GM12872 (cell line): ENCODE measurements at regions not wholly inside any gene's neighbourhood (a gene's known extent, or its start where the extent isn't known, plus 50 kb on each side); places are given as distances from the start of the nearest gene placed in this dataset.

Experiments
- CTCF ChIP-seq: IDR thresholded peaks from 3 replicates; pipeline ENCODE4 v1.5.1; 2011; ENCODE audit warnings: low read depth, mild to moderate bottlenecking, low read length, moderate library complexity; ENCODE audit not compliant: insufficient read depth

GRCh38 chr2:215793747-215794595, 219.4 kb downstream of the MREG start:
- TF ChIP-seq CTCF: no peak

- TF ChIP-seq CTCF: no peak
These were observed 221.8 kb downstream of the MREG start for GRCh38 chr2:215791481-215791937.

GRCh38 chr2:215790523-215791421, 222.6 kb downstream of the MREG start:
- no peak for TF ChIP-seq CTCF

- TF ChIP-seq CTCF: no peak
These were observed 225.7 kb downstream of the MREG start for GRCh38 chr2:215787565-215788178.

GRCh38 chr2:215787025-215787424, 226.3 kb downstream of the MREG start:
- no peak for TF ChIP-seq CTCF

GRCh38 chr2:215784371-215784783, 229.0 kb downstream of the MREG start:
- no peak for TF ChIP-seq CTCF

- no peak for TF ChIP-seq CTCF
These were observed 230.4 kb downstream of the MREG start for GRCh38 chr2:215782965-215783364.
